Adrenal gland (tissue), 9 donors: ENCODE measurements at regions not wholly inside any gene's neighbourhood (a gene's known extent, or its start where the extent isn't known, plus 50 kb on each side); places are given as distances from the start of the nearest gene placed in this dataset.
"Not testable (repeated sequence)": the region's sequence is repeated elsewhere in the genome, so short reads cannot be mapped to it uniquely, and the experiment has no call there.

Source experiments
- DNase-seq, 7 donors: peaks; one replicate each; pipeline ENCODE4 v3.0.0-alpha.2; 2019 to 2020
- H3K27ac ChIP-seq, 5 donors: fragments of 200-600 bp; sonication (generic) in 4 of 5; 1 replicate in 3 of 5; 2 replicates in 2 of 5; pipeline versions ENCODE4 v1.5.1 to v1.8.0; 2016 to 2020; ENCODE audit warnings: mild to moderate bottlenecking in 1 of 5
- H3K27me3 ChIP-seq: fragments of 200-600 bp; 2 replicates; pipeline ENCODE4 v1.8.0; 2021
- H3K36me3 ChIP-seq, 2 donors: fragments of 200-600 bp; replicated peaks in 1 of 2; 1 replicate in 1 of 2; 2 replicates in 1 of 2; pipeline versions ENCODE4 v1.5.1 to v1.8.0; 2018 to 2022
- H3K4me1 ChIP-seq, 2 donors: fragments of 200-600 bp; replicated peaks in 1 of 2; 1 replicate in 1 of 2; 2 replicates in 1 of 2; pipeline versions ENCODE4 v1.5.1 to v1.8.0; 2018 to 2021
- H3K4me3 ChIP-seq, 4 donors: fragments of 200-600 bp; sonication (generic) in 3 of 4; one replicate each; pipeline ENCODE4 v1.5.1; 2016 to 2018
- H3K9me3 ChIP-seq, 3 donors: fragments of 200-600 bp; sonication (generic) in 1 of 3; replicated peaks in 1 of 3; 1 replicate in 2 of 3; 2 replicates in 1 of 3; pipeline versions ENCODE4 v1.5.1 to v1.8.0; 2016 to 2021
- CTCF ChIP-seq, 6 experiments: fragments of 450-650 bp in 4 of 6; fragments of 200-600 bp in 2 of 6; sonication (generic) in 1 of 6; IDR thresholded peaks; 1 replicate in 5 of 6; 2 replicates in 1 of 6; pipeline versions ENCODE4 v1.5.1 to v1.8.0; 2016 to 2021; ENCODE audit warnings: antibody characterized with exemption in 6 of 6, mild to moderate bottlenecking in 2 of 6, moderate library complexity in 1 of 6
- POLR2A ChIP-seq, 2 donors: fragments of 450-650 bp; IDR thresholded peaks; one replicate each; pipeline ENCODE4 v1.6.1; 2017; ENCODE audit warnings: antibody characterized with exemption in 2 of 2, mild to moderate bottlenecking in 2 of 2, moderate library complexity in 1 of 2
- WGBS, 4 donors: extraction: QIAGEN DNeasy Blood & Tissue Kit in 2 of 4; methylation state at CpG; one replicate each; pipeline versions ENCODE4 v1.1.5 to v1.1.7; 2013 to 2017; 5-methylcytosine and 5-hydroxymethylcytosine counted together
- intact Hi-C, 2 donors: fragments of 100-400 bp; cut with DNase I; formaldehyde crosslinking; loops; one replicate each; pipeline versions ENCODE4 v1.14.1 to v1.15.0; 2022 to 2023
- donor health status: healthy with polysubstance abuse.
- donor health status: Bipolar disorder and iron deficiency.
- donor health status: DM: yes; HTN: yes; CAD: no.
- donor health status: DM: no; HTN: no; CAD: no.
- donor health status: DM: no; HTN: no; CAD: no.

GRCh38 chr5:25694801-25695200 is 1050.0 kb upstream of the CDH10 start:
- H3K4me3 ChIP-seq, result no peak overlapping the region
- TF ChIP-seq CTCF (IDR thresholded peaks at IDR 0.05) (no peak), POLR2A (IDR thresholded peaks at IDR 0.05) (no peak)
- no peak for DNase-seq
- no peaks in the 10 kb centered on the region for H3K4me1 ChIP-seq
- H3K27ac ChIP-seq, result no peak overlapping the region
- no peaks in the 10 kb centered on the region for H3K27me3 ChIP-seq
- H3K36me3 ChIP-seq, result no peaks in the 10 kb centered on the region
- intact Hi-C loops, result no loop called here
- 21 to 39% (median 25%) methylated on average over 1 of the region's 1 CpG; no CpG with 5 or more reads in 1 of the 4 donors for WGBS, 4 donors
- H3K9me3 ChIP-seq, result no peaks in the 10 kb centered on the region

GRCh38 chr5:25688156-25688555 is 1043.4 kb upstream of the CDH10 start:
- Histone ChIP-seq H3K4me1 (no peaks in the 10 kb centered on the region), H3K9me3 (no peaks in the 10 kb centered on the region), H3K36me3 (no peaks in the 10 kb centered on the region), H3K27me3 (no peaks in the 10 kb centered on the region), H3K27ac (no peak overlapping the region), H3K4me3 (no peak overlapping the region)
- 52 to 66% (median 58%) methylated on average over 3 of the region's 3 CpGs for WGBS, 4 donors
- DNase-seq, result no peak
- no peak for TF ChIP-seq CTCF (IDR thresholded peaks at IDR 0.05)
- TF ChIP-seq POLR2A (IDR thresholded peaks at IDR 0.05), result no peak
- intact Hi-C loops, result no loop called here

- intact Hi-C loops, result no loop called here
- Histone ChIP-seq H3K4me3 (no peak overlapping the region), H3K36me3 (no peaks in the 10 kb centered on the region), H3K4me1 (no peaks in the 10 kb centered on the region), H3K27me3 (no peaks in the 10 kb centered on the region), H3K9me3 (peaks cover 0 to 2% (median 0%) of the 10 kb centered on the region in 3 donors), H3K27ac (no peak overlapping the region)
- TF ChIP-seq CTCF (IDR thresholded peaks at IDR 0.05) (no peak), POLR2A (IDR thresholded peaks at IDR 0.05) (no peak)
- DNase-seq, result no peak
- 73 to 84% (median 78%) methylated on average over 1 of the region's 1 CpG for WGBS, 4 donors
These were observed 1025.0 kb upstream of the CDH10 start for GRCh38 chr5:25669645-25670401.

- no peak overlapping the region for H3K27ac ChIP-seq
- no peaks in the 10 kb centered on the region for H3K4me1 ChIP-seq
- H3K36me3 ChIP-seq, result no peaks in the 10 kb centered on the region
- 65 to 78% (median 69%) methylated on average over 2 of the region's 2 CpGs for WGBS, 4 donors
- intact Hi-C loops, result no loop called here
- DNase-seq, result no peak
- TF ChIP-seq CTCF (IDR thresholded peaks at IDR 0.05), result no peak
- TF ChIP-seq POLR2A (IDR thresholded peaks at IDR 0.05), result no peak
- H3K27me3 ChIP-seq, result no peaks in the 10 kb centered on the region
- H3K4me3 ChIP-seq, result no peak overlapping the region
- H3K9me3 ChIP-seq, result peaks cover 0 to 4% (median 0%) of the 10 kb centered on the region in 3 donors
These were observed 1017.8 kb upstream of the CDH10 start for GRCh38 chr5:25662610-25663009.

GRCh38 chr5:25650316-25650715 is 1005.5 kb upstream of the CDH10 start:
- H3K27ac ChIP-seq, H3K9me3 ChIP-seq, DNase-seq, H3K4me1 ChIP-seq, H3K4me3 ChIP-seq, H3K36me3 ChIP-seq, H3K27me3 ChIP-seq, intact Hi-C loops: not testable (repeated sequence)
- WGBS, 4 donors, result 90 to 95% (median 91%) methylated on average over 7 of the region's 7 CpGs
